ENCODE measurements at regions not wholly inside any gene's neighbourhood (a gene's known extent, or its start where the extent isn't known, plus 50 kb on each side); places are given as distances from the start of the nearest gene placed in this dataset.

DNA sequence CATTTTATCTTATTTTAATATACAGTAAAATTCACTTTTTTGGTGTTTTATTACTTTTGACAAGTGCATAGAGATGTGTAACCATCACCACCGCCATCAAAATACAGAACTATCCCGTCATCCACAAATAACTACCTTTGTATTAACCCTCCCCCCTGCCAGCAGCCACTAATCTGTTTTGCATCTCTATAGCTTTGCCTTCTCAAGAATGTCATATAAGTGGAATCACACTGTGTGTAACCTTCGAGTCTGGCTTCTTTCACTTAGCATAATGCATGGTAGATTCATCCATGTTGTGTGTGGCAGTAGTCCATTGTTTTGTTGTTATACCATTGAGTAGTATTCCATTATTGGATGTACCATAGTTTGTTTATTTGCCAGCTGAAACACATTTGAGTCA is 98.8 kb downstream of the BOD1 start:
- no peaks in the 10 kb centered on the region for H3K9me1 ChIP-seq (replicated peaks; ENCODE audit: control insufficient read depth, extremely low read depth, insufficient read depth, low read length)
- dilution Hi-C loops (cut with MboI; ENCODE audit: extremely low pct_ligation_motif_present, low sequenced_read_pairs) = no loop called here

More for the DNA sequence above, 98.8 kb downstream of the BOD1 start:
- Histone ChIP-seq H3K4me1 (ENCODE audit: control insufficient read depth, extremely low read depth, insufficient read depth, low read length) (no peaks in the 10 kb centered on the region), H3K27me3 (ENCODE audit: control insufficient read depth in 2 of 2, insufficient read depth in 2 of 2, low read length in 2 of 2) (peaks cover 0 to 2% of the 10 kb centered on the region in 2 experiments), H2AFZ (ENCODE audit: low read depth, low read length) (no peak overlapping the region), H3K9ac (replicated peaks; ENCODE audit: extremely low read depth, insufficient read depth, low read length) (no peak overlapping the region), H3K9me3 (replicated peaks; ENCODE audit: control insufficient read depth, insufficient read depth, low read length) (no peaks in the 10 kb centered on the region), H3K36me3 (ENCODE audit: control insufficient read depth in 2 of 2, extremely low read depth in 1 of 2, insufficient read depth in 2 of 2, low read length in 2 of 2) (no peaks in the 10 kb centered on the region), H3K27ac (ENCODE audit: insufficient read depth, low read depth, low read length) (no peak overlapping the region), H4K20me1 (replicated peaks; ENCODE audit: control insufficient read depth, extremely low read depth, insufficient read depth, low read length) (no peaks in the 10 kb centered on the region), H3K4me3 (replicated peaks in 1 of 3; ENCODE audit: insufficient read depth in 1 of 3, low read depth in 1 of 3, low read length in 3 of 3) (no peak overlapping the region), H3K79me2 (ENCODE audit: control insufficient read depth, insufficient read depth, low read length) (no peaks in the 10 kb centered on the region), H3K4me2 (ENCODE audit: insufficient read depth, low read length) (no peak overlapping the region)
- TF ChIP-seq, protein P1, sequence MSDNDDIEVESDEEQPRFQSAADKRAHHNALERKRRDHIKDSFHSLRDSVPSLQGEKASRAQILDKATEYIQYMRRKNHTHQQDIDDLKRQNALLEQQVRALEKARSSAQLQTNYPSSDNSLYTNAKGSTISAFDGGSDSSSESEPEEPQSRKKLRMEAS (IDR thresholded peaks at IDR 0.05; ENCODE audit: insufficient read depth, insufficient read length) = no peak
- TF ChIP-seq JUN (IDR thresholded peaks at IDR 0.05; ENCODE audit: borderline replicate concordance, insufficient read depth, insufficient read length, low read depth) (no peak), GATA2 (IDR thresholded peaks at IDR 0.05; ENCODE audit: insufficient read depth, insufficient read length, low read depth, low read length) (no peak), FOS (IDR thresholded peaks at IDR 0.05; ENCODE audit: borderline replicate concordance, insufficient read depth, low read length) (no peak), POLR2AphosphoS5 (IDR thresholded peaks at IDR 0.05; ENCODE audit: insufficient read depth, low read depth, low read length) (no peak), POLR2A (IDR thresholded peaks at IDR 0.05; ENCODE audit: low read depth, low read length) (no peak), MYC (IDR thresholded peaks at IDR 0.05; ENCODE audit: low read depth, low read length) (no peak), EZH2 (IDR thresholded peaks at IDR 0.05; ENCODE audit: borderline replicate concordance, low read depth, low read length, severe bottlenecking) (no peak)
- TF ChIP-seq, protein P2, sequence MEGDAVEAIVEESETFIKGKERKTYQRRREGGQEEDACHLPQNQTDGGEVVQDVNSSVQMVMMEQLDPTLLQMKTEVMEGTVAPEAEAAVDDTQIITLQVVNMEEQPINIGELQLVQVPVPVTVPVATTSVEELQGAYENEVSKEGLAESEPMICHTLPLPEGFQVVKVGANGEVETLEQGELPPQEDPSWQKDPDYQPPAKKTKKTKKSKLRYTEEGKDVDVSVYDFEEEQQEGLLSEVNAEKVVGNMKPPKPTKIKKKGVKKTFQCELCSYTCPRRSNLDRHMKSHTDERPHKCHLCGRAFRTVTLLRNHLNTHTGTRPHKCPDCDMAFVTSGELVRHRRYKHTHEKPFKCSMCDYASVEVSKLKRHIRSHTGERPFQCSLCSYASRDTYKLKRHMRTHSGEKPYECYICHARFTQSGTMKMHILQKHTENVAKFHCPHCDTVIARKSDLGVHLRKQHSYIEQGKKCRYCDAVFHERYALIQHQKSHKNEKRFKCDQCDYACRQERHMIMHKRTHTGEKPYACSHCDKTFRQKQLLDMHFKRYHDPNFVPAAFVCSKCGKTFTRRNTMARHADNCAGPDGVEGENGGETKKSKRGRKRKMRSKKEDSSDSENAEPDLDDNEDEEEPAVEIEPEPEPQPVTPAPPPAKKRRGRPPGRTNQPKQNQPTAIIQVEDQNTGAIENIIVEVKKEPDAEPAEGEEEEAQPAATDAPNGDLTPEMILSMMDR (IDR thresholded peaks at IDR 0.05; ENCODE audit: extremely low read depth in 1 of 2, insufficient read depth in 1 of 2, low read depth in 1 of 2, low read length in 2 of 2) = no peak
- FAIRE-seq (no peak), DNase-seq (ENCODE audit: low read depth, low spot score) (no peak)
- BruUV-seq (replicated peaks) = no TSS peak
- intact Hi-C loops (cut with micrococcal nuclease) = no loop called here
- ChIA-PET POLR2A (no interaction called here), CTCF (no interaction called here)
